ENCODE measurements at regions not wholly inside any gene's neighbourhood (a gene's known extent, or its start where the extent isn't known, plus 50 kb on each side); places are given as distances from the start of the nearest gene placed in this dataset.

DNA sequence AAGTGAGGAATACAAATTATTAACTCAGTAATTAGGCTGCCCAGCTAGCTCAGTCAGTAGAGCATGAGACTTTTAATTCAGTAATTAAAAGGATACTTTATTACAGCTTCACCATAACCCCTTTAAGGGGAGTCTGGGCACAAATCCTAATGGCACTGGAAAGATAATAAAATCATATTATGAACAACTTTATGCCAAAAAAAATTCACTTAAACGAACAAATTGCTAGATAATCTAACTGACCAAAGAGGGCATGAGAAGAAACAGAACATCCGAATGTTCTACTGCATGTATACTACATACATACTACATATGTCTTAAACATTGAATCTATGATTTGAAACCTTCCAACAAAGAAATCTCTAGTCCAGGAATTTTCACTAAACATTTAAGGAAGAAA is 159.5 kb downstream of the CYP26B1 start:
- DNase-seq (ENCODE audit: extremely low spot score), result no peak
- ChIA-PET CTCF (interaction anchor here (0.6 kb wide), 1 partner anchor 115 kb away, joined by 3 read pairs; no protein-coding TSS in a partner anchor), POLR2A (no interaction called here)
- TF ChIP-seq ELF4 (IDR thresholded peaks at IDR 0.05), result no peak
- TF ChIP-seq CTBP1 (IDR thresholded peaks at IDR 0.05; ENCODE audit: borderline replicate concordance), result no peak
- TF ChIP-seq SP1 (IDR thresholded peaks at IDR 0.05), result no peak
- no peak for TF ChIP-seq BHLHE40 (IDR thresholded peaks at IDR 0.05; ENCODE audit: borderline replicate concordance)
- TF ChIP-seq SUZ12 (IDR thresholded peaks at IDR 0.05), result no peak
- no peak for TF ChIP-seq HDGF (IDR thresholded peaks at IDR 0.05; ENCODE audit: borderline replicate concordance)
- TF ChIP-seq FOXA1 (IDR thresholded peaks at IDR 0.05), result no peak
- TF ChIP-seq, protein P1, sequence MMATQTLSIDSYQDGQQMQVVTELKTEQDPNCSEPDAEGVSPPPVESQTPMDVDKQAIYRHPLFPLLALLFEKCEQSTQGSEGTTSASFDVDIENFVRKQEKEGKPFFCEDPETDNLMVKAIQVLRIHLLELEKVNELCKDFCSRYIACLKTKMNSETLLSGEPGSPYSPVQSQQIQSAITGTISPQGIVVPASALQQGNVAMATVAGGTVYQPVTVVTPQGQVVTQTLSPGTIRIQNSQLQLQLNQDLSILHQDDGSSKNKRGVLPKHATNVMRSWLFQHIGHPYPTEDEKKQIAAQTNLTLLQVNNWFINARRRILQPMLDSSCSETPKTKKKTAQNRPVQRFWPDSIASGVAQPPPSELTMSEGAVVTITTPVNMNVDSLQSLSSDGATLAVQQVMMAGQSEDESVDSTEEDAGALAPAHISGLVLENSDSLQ (IDR thresholded peaks at IDR 0.05), result no peak
- TF ChIP-seq FOXM1 (IDR thresholded peaks at IDR 0.05; ENCODE audit: borderline replicate concordance), result no peak
- no peak for TF ChIP-seq NFRKB (IDR thresholded peaks at IDR 0.05)
- no peak for TF ChIP-seq L3MBTL2 (conservative IDR thresholded peaks at IDR 0.05)
- no peak for TF ChIP-seq FOXK2 (IDR thresholded peaks at IDR 0.05)
- no peak for TF ChIP-seq TARDBP (IDR thresholded peaks at IDR 0.05)
- TF ChIP-seq ARNT (IDR thresholded peaks at IDR 0.05), result no peak
- TF ChIP-seq LEF1 (IDR thresholded peaks at IDR 0.05; ENCODE audit: borderline replicate concordance), result no peak

DNA sequence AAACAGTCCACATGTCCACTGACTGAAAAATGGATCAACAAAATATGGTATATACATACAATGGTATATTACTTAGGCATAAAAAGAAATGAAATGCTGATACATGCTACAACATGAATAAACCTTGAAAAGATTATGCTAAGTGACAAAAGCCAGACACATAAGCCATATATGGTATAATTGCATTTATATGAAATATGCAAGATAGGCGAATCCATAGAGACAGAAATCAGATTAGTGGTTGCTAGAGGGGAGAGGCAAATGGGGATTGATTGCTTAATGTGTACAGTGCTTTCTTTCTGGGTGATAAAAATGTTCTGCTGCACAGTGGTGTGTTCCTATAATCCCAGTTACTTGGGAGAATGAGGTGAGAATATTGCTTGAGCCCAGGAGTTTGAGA is 171.0 kb downstream of the CYP26B1 start:
- no peak for TF ChIP-seq FOXM1 (IDR thresholded peaks at IDR 0.05; ENCODE audit: borderline replicate concordance)
- TF ChIP-seq LEF1 (IDR thresholded peaks at IDR 0.05; ENCODE audit: borderline replicate concordance), result no peak
- POLR2A ChIA-PET, result no interaction called here
- CTCF ChIA-PET, result no interaction called here
- DNase-seq (ENCODE audit: extremely low spot score), result no peak

DNA sequence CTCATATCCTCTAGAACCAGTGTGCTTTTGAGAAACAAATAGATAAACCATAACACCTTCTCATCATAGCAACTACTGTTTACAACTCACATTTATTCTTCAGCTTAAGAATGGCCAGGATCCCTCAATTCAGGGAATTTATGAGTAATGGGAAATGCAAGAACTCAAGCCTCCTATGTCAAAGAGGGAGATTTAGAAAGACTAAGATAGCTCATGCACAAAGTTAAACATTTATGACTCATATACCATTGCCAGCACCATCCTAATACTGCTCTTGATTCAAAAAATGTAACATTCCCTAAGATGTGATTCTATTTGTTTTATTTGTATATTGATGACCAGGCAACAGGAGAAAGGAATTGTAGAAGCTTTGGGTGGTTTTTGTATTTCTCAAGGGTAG is 172.8 kb downstream of the CYP26B1 start:
- ChIA-PET CTCF (no interaction called here), POLR2A (no interaction called here)
- no peak for DNase-seq (ENCODE audit: extremely low spot score)
- TF ChIP-seq L3MBTL2 (conservative IDR thresholded peaks at IDR 0.05) (no peak), FOXK2 (IDR thresholded peaks at IDR 0.05) (no peak), ARNT (IDR thresholded peaks at IDR 0.05) (no peak), ELF4 (IDR thresholded peaks at IDR 0.05) (no peak), BHLHE40 (IDR thresholded peaks at IDR 0.05; ENCODE audit: borderline replicate concordance) (no peak), LEF1 (IDR thresholded peaks at IDR 0.05; ENCODE audit: borderline replicate concordance) (no peak), CTBP1 (IDR thresholded peaks at IDR 0.05; ENCODE audit: borderline replicate concordance) (no peak), ZNF384 (IDR thresholded peaks at IDR 0.05) (no peak), FOXM1 (IDR thresholded peaks at IDR 0.05; ENCODE audit: borderline replicate concordance) (no peak), SUZ12 (IDR thresholded peaks at IDR 0.05) (no peak), NFRKB (IDR thresholded peaks at IDR 0.05) (no peak), TARDBP (IDR thresholded peaks at IDR 0.05) (no peak), HDGF (IDR thresholded peaks at IDR 0.05; ENCODE audit: borderline replicate concordance) (no peak), SP1 (IDR thresholded peaks at IDR 0.05) (no peak), FOXA1 (IDR thresholded peaks at IDR 0.05) (no peak)
- TF ChIP-seq, protein P1 (IDR thresholded peaks at IDR 0.05), result no peak

DNA sequence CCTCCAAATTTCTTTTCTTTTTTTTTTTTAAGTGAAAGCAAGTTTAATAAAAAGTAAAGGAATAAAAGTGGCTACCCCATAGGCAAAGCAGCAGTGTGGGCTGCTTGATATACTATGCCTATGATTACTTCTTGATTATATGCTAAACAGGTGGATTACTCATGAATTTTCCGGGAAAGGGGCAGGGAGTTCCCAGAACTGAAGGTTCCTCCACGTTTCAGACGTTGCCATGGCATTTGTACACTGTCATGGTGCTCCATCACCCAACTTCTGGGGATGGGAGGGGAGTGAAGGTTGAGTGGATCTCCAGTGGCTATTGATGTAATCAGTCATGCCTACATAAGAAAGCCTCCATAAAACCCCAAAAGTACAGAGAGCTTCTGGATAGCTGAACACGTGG is 176.2 kb downstream of the CYP26B1 start:
- ChIA-PET POLR2A (no interaction called here), CTCF (no interaction called here)
- no peak for DNase-seq (ENCODE audit: extremely low spot score)
- no peak for TF ChIP-seq BHLHE40 (IDR thresholded peaks at IDR 0.05; ENCODE audit: borderline replicate concordance)

DNA sequence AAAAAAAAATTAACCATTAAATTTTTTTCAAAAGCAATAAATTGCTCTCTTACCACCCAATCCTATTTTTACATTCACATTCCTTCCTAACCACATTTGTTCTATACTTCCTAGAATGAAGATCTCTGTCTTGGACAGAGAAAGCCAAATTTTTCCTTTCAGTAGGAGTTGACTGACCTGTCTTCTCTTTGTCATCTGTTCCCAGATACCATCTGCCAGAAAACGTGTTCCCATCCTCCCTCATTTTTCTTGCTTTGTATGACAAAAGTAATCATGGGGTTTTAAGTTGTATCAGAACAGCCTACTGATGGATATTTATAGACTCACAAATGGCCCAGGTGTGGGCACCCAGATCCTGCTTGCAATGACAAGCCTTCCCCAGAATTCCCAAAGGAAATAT is 182.1 kb downstream of the CYP26B1 start:
- TF ChIP-seq ARNT (IDR thresholded peaks at IDR 0.05) (no peak), SP1 (IDR thresholded peaks at IDR 0.05) (no peak), SUZ12 (IDR thresholded peaks at IDR 0.05) (no peak), FOXM1 (IDR thresholded peaks at IDR 0.05; ENCODE audit: borderline replicate concordance) (no peak), ELF4 (IDR thresholded peaks at IDR 0.05) (no peak), NFRKB (IDR thresholded peaks at IDR 0.05) (no peak)
- DNase-seq (ENCODE audit: extremely low spot score), result no peak
- CTCF ChIA-PET, result no interaction called here
- POLR2A ChIA-PET, result no interaction called here

DNA sequence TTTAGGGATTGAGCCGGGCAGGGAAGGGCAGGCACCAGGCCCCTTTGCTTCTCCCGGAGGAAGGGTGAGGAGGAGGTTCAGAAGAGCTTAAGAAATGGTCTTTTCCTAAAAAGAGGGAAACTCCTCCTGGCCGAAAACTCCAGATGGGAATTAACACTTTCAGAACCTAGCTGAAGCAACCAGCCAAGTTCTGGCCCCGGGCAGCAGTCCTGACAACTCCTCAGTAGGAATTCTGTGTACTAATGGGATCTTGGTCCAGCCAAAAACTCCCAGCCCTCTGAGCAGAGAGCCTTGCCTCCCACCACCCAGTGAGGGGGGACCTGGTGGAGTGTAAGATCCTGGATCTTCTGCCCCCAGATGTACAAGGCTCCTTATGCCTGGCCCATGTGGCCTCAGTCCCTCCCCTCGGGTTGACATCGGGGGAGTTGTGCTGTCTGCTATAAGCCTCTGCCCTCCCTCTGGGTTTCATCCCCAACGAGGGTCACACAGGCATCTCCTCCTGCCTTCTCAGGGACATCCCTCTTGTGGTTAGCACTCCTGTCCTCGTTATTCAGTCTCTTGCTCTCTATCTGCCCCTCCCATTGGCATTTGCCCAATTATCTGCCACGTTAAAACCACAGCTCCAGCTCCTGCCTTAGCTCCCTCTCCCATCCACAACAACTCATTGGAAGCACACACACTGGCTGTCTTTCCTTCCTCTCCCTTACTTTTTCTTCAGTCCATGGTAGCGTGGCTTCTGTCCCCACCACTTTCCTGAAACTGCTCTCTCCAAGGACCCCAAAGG is 184.6 kb downstream of the CYP26B1 start:
- DNase-seq (ENCODE audit: extremely low spot score), result no peak
- ChIA-PET CTCF (no interaction called here), POLR2A (no interaction called here)
- TF ChIP-seq FOXK2 (IDR thresholded peaks at IDR 0.05) (no peak), L3MBTL2 (conservative IDR thresholded peaks at IDR 0.05) (no peak), ARNT (IDR thresholded peaks at IDR 0.05) (no peak), BHLHE40 (IDR thresholded peaks at IDR 0.05; ENCODE audit: borderline replicate concordance) (no peak), NFRKB (IDR thresholded peaks at IDR 0.05) (no peak), CTBP1 (IDR thresholded peaks at IDR 0.05; ENCODE audit: borderline replicate concordance) (no peak), TARDBP (IDR thresholded peaks at IDR 0.05) (no peak), ZNF384 (IDR thresholded peaks at IDR 0.05) (no peak), SUZ12 (IDR thresholded peaks at IDR 0.05) (no peak)
- TF ChIP-seq, protein P1 (IDR thresholded peaks at IDR 0.05), result no peak

DNA sequence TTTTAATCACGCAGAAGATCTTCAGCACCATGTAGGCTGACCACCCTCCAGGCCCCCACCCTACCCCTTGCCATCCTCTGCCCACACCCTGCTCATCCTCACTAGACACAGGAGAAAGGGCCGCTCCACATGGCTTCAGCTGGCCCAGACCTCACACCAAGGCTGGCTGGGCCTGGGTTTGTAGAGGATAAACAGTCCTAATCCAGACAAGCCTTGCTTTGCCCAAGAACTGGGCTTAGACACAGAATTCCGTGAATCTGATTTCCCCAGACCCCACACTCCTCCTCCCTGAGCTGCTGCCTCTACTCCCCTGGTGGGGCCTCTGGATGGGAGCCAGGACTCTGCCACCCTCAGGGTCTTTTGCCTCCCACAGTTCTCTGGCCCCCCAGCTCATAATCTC is 185.3 kb downstream of the CYP26B1 start:
- ChIA-PET POLR2A (no interaction called here), CTCF (no interaction called here)
- no peak for DNase-seq (ENCODE audit: extremely low spot score)
- no peak for TF ChIP-seq ARNT (IDR thresholded peaks at IDR 0.05)

All from HEK293T (cell line).